HepG2 (cell line): ENCODE measurements at regions not wholly inside any gene's neighbourhood (a gene's known extent, or its start where the extent isn't known, plus 50 kb on each side); places are given as distances from the start of the nearest gene placed in this dataset.

Experiments
- ATAC-seq: fragments of 200-7000 bp; cut with Tn5 transposase; 3 replicates; pipeline ENCODE4 v1.9.1; 2020; ENCODE audit warnings: mild to moderate bottlenecking, moderate library complexity
- BruUV-seq: library from RNA; stranded (reverse); fragments of 400-500 nt; replicated peaks from 2 replicates; lab custom pipeline; 2021; lab: Mats Ljungman, UMichigan
- CTCF ChIA-PET: fragments of 300-600 bp; formaldehyde crosslinking; extraction: SDS; loops from one replicate; lab custom pipeline; 2021; ENCODE audit warnings: low total read pairs, inconsistent platforms, low intra/inter-chr PET ratio; lab: Yijun Ruan, JAX
- POLR2A ChIA-PET: fragments of 350-600 bp; sonication (Branson Sonifier 250); formaldehyde crosslinking; loops from one replicate; lab custom pipeline; 2020; ENCODE audit warnings: antibody characterized with exemption, inconsistent platforms; lab: Yijun Ruan, JAX
- DNase-seq: peaks from one replicate; pipeline ENCODE4 v3.0.0-alpha.2; 2015; ENCODE audit warnings: low spot score
- FAIRE-seq: peaks from 3 replicates; lab custom pipeline; 2011; peaks lifted over from hg19 to GRCh38; lab: Jason Lieb, UNC
- H2AFZ ChIP-seq: one replicate; pipeline ENCODE4 v1.6.1; 2011; ENCODE audit warnings: low read length, inconsistent platforms
- H3K27ac ChIP-seq: fragments of 300-600 bp; 3 replicates; pipeline ENCODE4 v1.8.0; 2011; ENCODE audit warnings: mixed run types, mild to moderate bottlenecking, mixed read lengths, low read length, inconsistent platforms; ENCODE audit not compliant: insufficient read depth; ENCODE audit errors: extremely low read length
- H3K27me3 ChIP-seq, 2 experiments: fragments of 200-600 bp in 1 of 2; 2 replicates in 1 of 2; 3 replicates in 1 of 2; pipeline versions ENCODE4 v1.6.0 to v1.8.0; 2011; ENCODE audit warnings: low read length in 2 of 2, mild to moderate bottlenecking in 2 of 2, moderate library complexity in 2 of 2, inconsistent platforms in 1 of 2; ENCODE audit not compliant: insufficient read depth in 2 of 2, control insufficient read depth in 1 of 2
- H3K36me3 ChIP-seq, 2 experiments: fragments of 200-600 bp in 1 of 2; replicated peaks in 1 of 2; 2 replicates in 1 of 2; 3 replicates in 1 of 2; pipeline versions ENCODE4 v1.5.1 to v1.8.0; 2011; ENCODE audit warnings: low read length in 2 of 2, inconsistent platforms in 1 of 2; ENCODE audit not compliant: insufficient read depth in 2 of 2, control insufficient read depth in 1 of 2
- H3K4me1 ChIP-seq: 2 replicates; pipeline ENCODE4 v1.5.1; 2012; ENCODE audit warnings: low read length, inconsistent platforms; ENCODE audit not compliant: insufficient read depth
- H3K4me2 ChIP-seq: 2 replicates; pipeline ENCODE4 v1.6.0; 2011; ENCODE audit warnings: low read depth, low read length, inconsistent platforms
- H3K4me3 ChIP-seq, 3 experiments: fragments of 200-600 bp in 1 of 3; sonication (generic), shearing (Covaris generic) in 1 of 3; replicated peaks in 1 of 3; 2 replicates each; pipeline ENCODE4 v1.5.1; 2011 to 2016; ENCODE audit warnings: low read length in 3 of 3, inconsistent platforms in 2 of 3, low read depth in 2 of 3, mild to moderate bottlenecking in 2 of 3, control low read depth in 1 of 3, mixed read lengths in 1 of 3; ENCODE audit not compliant: insufficient read depth in 1 of 3
- H3K79me2 ChIP-seq: one replicate; pipeline ENCODE4 v1.6.1; 2011; ENCODE audit warnings: low read length, inconsistent platforms; ENCODE audit not compliant: insufficient read depth
- H3K9ac ChIP-seq: 2 replicates; pipeline ENCODE4 v1.6.0; 2011; ENCODE audit warnings: mild to moderate bottlenecking, low read depth, low read length, inconsistent platforms; ENCODE audit not compliant: insufficient read depth
- H3K9me3 ChIP-seq: 2 replicates; pipeline ENCODE4 v1.5.1; 2012; ENCODE audit warnings: mild to moderate bottlenecking, low read length
- H4K20me1 ChIP-seq: 2 replicates; pipeline ENCODE4 v1.6.0; 2011; ENCODE audit warnings: inconsistent platforms, mild to moderate bottlenecking, low read length, moderate library complexity; ENCODE audit not compliant: insufficient read depth
- MAFG ChIP-seq: sonication (generic); formaldehyde crosslinking; IDR thresholded peaks from 2 replicates; pipeline ENCODE4 v1.5.1; 2020; ENCODE audit warnings: mild to moderate bottlenecking, missing genetic modification reagents
- PHF5A ChIP-seq: IDR thresholded peaks from one replicate; pipeline ENCODE4 v1.6.1; 2018; ENCODE audit warnings: low read depth, missing genetic modification reagents; ENCODE audit not compliant: unreplicated experiment
- SMAD9 ChIP-seq: sonication (generic); formaldehyde crosslinking; IDR thresholded peaks from 2 replicates; pipeline ENCODE4 v1.5.1; 2020; ENCODE audit warnings: mild to moderate bottlenecking, missing genetic modification reagents
- ZFP36L2 ChIP-seq: sonication (generic); formaldehyde crosslinking; IDR thresholded peaks from 2 replicates; pipeline ENCODE4 v1.4.0; 2020; ENCODE audit warnings: missing genetic modification reagents
- ZNF12 ChIP-seq: sonication (generic); formaldehyde crosslinking; IDR thresholded peaks from 2 replicates; pipeline ENCODE4 v1.5.0; 2020; ENCODE audit warnings: missing genetic modification reagents
- ZNF550 ChIP-seq: sonication (generic); formaldehyde crosslinking; IDR thresholded peaks from 2 replicates; pipeline ENCODE4 v1.4.0; 2020; ENCODE audit warnings: mild to moderate bottlenecking, missing genetic modification reagents, borderline replicate concordance
- ZNF678 ChIP-seq: sonication (generic); formaldehyde crosslinking; IDR thresholded peaks from 2 replicates; pipeline ENCODE4 v1.4.0; 2020; ENCODE audit warnings: mild to moderate bottlenecking, missing genetic modification reagents
- ZNF703 ChIP-seq: sonication (generic); formaldehyde crosslinking; IDR thresholded peaks from 2 replicates; pipeline ENCODE4 v1.5.1; 2020; ENCODE audit warnings: missing genetic modification reagents, mild to moderate bottlenecking, moderate library complexity, borderline replicate concordance
- WGBS: methylation state at CpG from one replicate; pipeline ENCODE4 v1.1.6; 2017; ENCODE audit warnings: low lambda C conversion rate; 5-methylcytosine and 5-hydroxymethylcytosine counted together
- in situ Hi-C: cut with HindIII; loops from 2 replicates; pipeline ENCODE4 v1.10.0; 2017; ENCODE audit warnings: low pct_unique_long_range_greater_than_20kb; ENCODE audit not compliant: extremely low pct_ligation_motif_present
- intact Hi-C: fragments of 100-400 bp; cut with micrococcal nuclease; formaldehyde crosslinking; loops from one replicate; pipeline ENCODE4 v1.10.0; 2022; ENCODE audit not compliant: unreplicated experiment
- TF ChIP-seq, protein P1 (sequence below): sonication (generic); formaldehyde crosslinking; IDR thresholded peaks from 2 replicates; pipeline ENCODE4 v1.8.1; 2023; ENCODE audit warnings: mild to moderate bottlenecking, inconsistent platforms, moderate library complexity, missing genetic modification reagents, borderline replicate concordance
- TF ChIP-seq, protein P2 (sequence below): sonication (generic); formaldehyde crosslinking; IDR thresholded peaks from 2 replicates; pipeline ENCODE4 v1.4.0; 2020; ENCODE audit warnings: missing genetic modification reagents, borderline replicate concordance
- TF ChIP-seq, protein P3 (sequence below): sonication (generic); formaldehyde crosslinking; IDR thresholded peaks from 2 replicates; pipeline ENCODE4 v1.9.0; 2022; ENCODE audit warnings: low read depth, missing genetic modification reagents
- TF ChIP-seq, protein P4 (sequence below): sonication (generic); formaldehyde crosslinking; conservative IDR thresholded peaks from 2 replicates; pipeline ENCODE4 v1.8.0; 2022; ENCODE audit warnings: mild to moderate bottlenecking, moderate library complexity, missing genetic modification reagents

DNA sequence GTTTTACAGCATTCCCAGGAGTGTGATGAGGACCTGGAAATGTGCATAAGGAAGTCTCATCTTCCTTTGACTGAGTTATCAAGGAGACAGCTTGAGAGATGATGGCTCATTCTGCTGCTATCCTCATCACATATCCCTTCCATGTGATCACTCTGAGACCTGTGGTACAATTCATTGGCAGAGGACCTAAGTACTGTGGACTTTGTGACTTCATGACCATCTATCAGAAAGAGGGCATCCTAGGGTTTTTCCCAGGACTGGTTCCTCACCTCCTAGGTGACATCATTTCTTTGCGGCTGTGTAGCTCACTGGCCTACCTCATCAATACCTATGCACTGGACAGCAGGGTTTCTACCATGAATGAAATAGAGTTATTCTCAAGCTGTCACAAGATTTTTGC is 172.1 kb upstream of the PLEKHG7 start:
- no peak overlapping the region for H3K4me2 ChIP-seq
- POLR2A ChIA-PET: no interaction called here
- DNase-seq: no peak
- no peaks in the 10 kb centered on the region for H3K36me3 ChIP-seq
- H4K20me1 ChIP-seq: no peaks in the 10 kb centered on the region
- no peak overlapping the region for H2AFZ ChIP-seq
- no peak overlapping the region for H3K4me3 ChIP-seq
- H3K27me3 ChIP-seq: no peaks in the 10 kb centered on the region; a peak in 1 of 5 replicates
- 40% methylated on average over 1 of the region's 1 CpG for WGBS
- intact Hi-C loops: no loop called here
- H3K27ac ChIP-seq: no peak overlapping the region
- no peaks in the 10 kb centered on the region for H3K9me3 ChIP-seq
- H3K79me2 ChIP-seq: no peaks in the 10 kb centered on the region
- no peaks in the 10 kb centered on the region for H3K4me1 ChIP-seq
- TF ChIP-seq, protein P1, sequence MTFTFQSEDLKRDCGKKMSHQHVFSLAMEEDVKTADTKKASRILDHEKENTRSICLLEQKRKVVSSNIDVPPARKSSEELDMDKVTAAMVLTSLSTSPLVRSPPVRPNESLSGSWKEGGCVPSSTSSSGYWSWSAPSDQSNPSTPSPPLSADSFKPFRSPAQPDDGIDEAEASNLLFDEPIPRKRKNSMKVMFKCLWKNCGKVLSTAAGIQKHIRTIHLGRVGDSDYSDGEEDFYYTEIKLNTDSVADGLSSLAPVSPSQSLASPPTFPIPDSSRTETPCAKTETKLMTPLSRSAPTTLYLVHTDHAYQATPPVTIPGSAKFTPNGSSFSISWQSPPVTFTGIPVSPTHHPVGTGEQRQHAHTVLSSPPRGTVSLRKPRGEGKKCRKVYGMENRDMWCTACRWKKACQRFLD: no peak
- TF ChIP-seq, protein P2, sequence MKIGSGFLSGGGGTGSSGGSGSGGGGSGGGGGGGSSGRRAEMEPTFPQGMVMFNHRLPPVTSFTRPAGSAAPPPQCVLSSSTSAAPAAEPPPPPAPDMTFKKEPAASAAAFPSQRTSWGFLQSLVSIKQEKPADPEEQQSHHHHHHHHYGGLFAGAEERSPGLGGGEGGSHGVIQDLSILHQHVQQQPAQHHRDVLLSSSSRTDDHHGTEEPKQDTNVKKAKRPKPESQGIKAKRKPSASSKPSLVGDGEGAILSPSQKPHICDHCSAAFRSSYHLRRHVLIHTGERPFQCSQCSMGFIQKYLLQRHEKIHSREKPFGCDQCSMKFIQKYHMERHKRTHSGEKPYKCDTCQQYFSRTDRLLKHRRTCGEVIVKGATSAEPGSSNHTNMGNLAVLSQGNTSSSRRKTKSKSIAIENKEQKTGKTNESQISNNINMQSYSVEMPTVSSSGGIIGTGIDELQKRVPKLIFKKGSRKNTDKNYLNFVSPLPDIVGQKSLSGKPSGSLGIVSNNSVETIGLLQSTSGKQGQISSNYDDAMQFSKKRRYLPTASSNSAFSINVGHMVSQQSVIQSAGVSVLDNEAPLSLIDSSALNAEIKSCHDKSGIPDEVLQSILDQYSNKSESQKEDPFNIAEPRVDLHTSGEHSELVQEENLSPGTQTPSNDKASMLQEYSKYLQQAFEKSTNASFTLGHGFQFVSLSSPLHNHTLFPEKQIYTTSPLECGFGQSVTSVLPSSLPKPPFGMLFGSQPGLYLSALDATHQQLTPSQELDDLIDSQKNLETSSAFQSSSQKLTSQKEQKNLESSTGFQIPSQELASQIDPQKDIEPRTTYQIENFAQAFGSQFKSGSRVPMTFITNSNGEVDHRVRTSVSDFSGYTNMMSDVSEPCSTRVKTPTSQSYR (CRISPR knock-in tag): no peak
- TF ChIP-seq ZNF703 (CRISPR knock-in tag): no peak
- TF ChIP-seq MAFG (CRISPR knock-in tag): no peak
- TF ChIP-seq ZNF12 (CRISPR knock-in tag): no peak
- TF ChIP-seq SMAD9 (CRISPR knock-in tag): no peak
- TF ChIP-seq, protein P3, sequence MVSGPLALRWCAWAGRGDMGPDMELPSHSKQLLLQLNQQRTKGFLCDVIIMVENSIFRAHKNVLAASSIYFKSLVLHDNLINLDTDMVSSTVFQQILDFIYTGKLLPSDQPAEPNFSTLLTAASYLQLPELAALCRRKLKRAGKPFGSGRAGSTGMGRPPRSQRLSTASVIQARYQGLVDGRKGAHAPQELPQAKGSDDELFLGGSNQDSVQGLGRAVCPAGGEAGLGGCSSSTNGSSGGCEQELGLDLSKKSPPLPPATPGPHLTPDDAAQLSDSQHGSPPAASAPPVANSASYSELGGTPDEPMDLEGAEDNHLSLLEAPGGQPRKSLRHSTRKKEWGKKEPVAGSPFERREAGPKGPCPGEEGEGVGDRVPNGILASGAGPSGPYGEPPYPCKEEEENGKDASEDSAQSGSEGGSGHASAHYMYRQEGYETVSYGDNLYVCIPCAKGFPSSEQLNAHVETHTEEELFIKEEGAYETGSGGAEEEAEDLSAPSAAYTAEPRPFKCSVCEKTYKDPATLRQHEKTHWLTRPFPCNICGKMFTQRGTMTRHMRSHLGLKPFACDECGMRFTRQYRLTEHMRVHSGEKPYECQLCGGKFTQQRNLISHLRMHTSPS: no peak
- no peak for TF ChIP-seq PHF5A (CRISPR knock-in tag)
- TF ChIP-seq ZNF550 (CRISPR knock-in tag): no peak
- no peak for TF ChIP-seq ZNF678 (CRISPR knock-in tag)
- TF ChIP-seq, protein P4, sequence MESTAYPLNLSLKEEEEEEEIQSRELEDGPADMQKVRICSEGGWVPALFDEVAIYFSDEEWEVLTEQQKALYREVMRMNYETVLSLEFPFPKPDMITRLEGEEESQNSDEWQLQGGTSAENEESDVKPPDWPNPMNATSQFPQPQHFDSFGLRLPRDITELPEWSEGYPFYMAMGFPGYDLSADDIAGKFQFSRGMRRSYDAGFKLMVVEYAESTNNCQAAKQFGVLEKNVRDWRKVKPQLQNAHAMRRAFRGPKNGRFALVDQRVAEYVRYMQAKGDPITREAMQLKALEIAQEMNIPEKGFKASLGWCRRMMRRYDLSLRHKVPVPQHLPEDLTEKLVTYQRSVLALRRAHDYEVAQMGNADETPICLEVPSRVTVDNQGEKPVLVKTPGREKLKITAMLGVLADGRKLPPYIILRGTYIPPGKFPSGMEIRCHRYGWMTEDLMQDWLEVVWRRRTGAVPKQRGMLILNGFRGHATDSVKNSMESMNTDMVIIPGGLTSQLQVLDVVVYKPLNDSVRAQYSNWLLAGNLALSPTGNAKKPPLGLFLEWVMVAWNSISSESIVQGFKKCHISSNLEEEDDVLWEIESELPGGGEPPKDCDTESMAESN (CRISPR knock-in tag): no peak
- TF ChIP-seq ZFP36L2: no peak
- H3K9ac ChIP-seq: no peak overlapping the region
- BruUV-seq: no TSS peak
- ATAC-seq: no peak
- FAIRE-seq: no peak
- in situ Hi-C loops: no loop called here
- CTCF ChIA-PET: no interaction called here
